Heart right ventricle (tissue), 16 donors: ENCODE measurements at regions not wholly inside any gene's neighbourhood (a gene's known extent, or its start where the extent isn't known, plus 50 kb on each side); places are given as distances from the start of the nearest gene placed in this dataset.

Experiments
- ATAC-seq, 8 donors: fragments of 200-7000 bp; cut with Tn5 transposase; one replicate each; pipeline ENCODE4 v1.9.1; 2020; ENCODE audit warnings: mild to moderate bottlenecking in 8 of 8, moderate library complexity in 8 of 8, moderate number of reproducible peaks in 1 of 8
- DNase-seq, 2 donors: peaks; one replicate each; pipeline ENCODE4 v3.0.0-alpha.2; 2020
- H3K27ac ChIP-seq, 10 donors: fragments of 200-600 bp; sonication (generic) in 2 of 10; one replicate each; pipeline versions ENCODE4 v1.5.0 to v1.8.0; 2020 to 2022; ENCODE audit warnings: mild to moderate bottlenecking in 3 of 10
- H3K27me3 ChIP-seq, 7 donors: fragments of 200-600 bp; one replicate each; pipeline ENCODE4 v1.8.0; 2021 to 2022; ENCODE audit warnings: mild to moderate bottlenecking in 2 of 7
- H3K36me3 ChIP-seq, 9 donors: fragments of 200-600 bp; sonication (generic) in 1 of 9; one replicate each; pipeline versions ENCODE4 v1.5.0 to v1.8.0; 2020 to 2022; ENCODE audit warnings: mild to moderate bottlenecking in 2 of 9
- H3K4me1 ChIP-seq, 9 donors: fragments of 200-600 bp; sonication (generic) in 1 of 9; one replicate each; pipeline versions ENCODE4 v1.5.0 to v1.8.0; 2020 to 2022; ENCODE audit warnings: mild to moderate bottlenecking in 4 of 9
- H3K4me3 ChIP-seq, 10 donors: fragments of 200-600 bp; sonication (generic) in 2 of 10; one replicate each; pipeline versions ENCODE4 v1.5.0 to v1.8.0; 2020 to 2022; ENCODE audit warnings: mild to moderate bottlenecking in 7 of 10, moderate library complexity in 2 of 10
- H3K9me3 ChIP-seq, 11 donors: fragments of 200-600 bp in 10 of 11; sonication (generic) in 2 of 11; one replicate each; pipeline versions ENCODE4 v1.5.0 to v1.8.0; 2013 to 2022; ENCODE audit warnings: mild to moderate bottlenecking in 2 of 11, control low read depth in 1 of 11, moderate library complexity in 1 of 11
- WGBS, 2 donors: extraction: QIAGEN DNeasy Blood & Tissue Kit; methylation state at CpG; one replicate each; pipeline ENCODE4 v1.1.7; 2013; ENCODE audit warnings: inconsistent platforms in 1 of 2; 5-methylcytosine and 5-hydroxymethylcytosine counted together
- intact Hi-C, 10 donors: fragments of 100-400 bp; cut with DNase I; formaldehyde crosslinking; loops; one replicate each; pipeline versions ENCODE4 v1.11.1 to v1.14.2; 2022
- TF ChIP-seq, protein P1 (sequence below), 9 donors: fragments of 200-600 bp; sonication (generic) in 2 of 9; IDR thresholded peaks; one replicate each; pipeline versions ENCODE4 v1.5.0 to v1.8.0; 2021 to 2022; ENCODE audit warnings: antibody characterized with exemption in 9 of 9, mild to moderate bottlenecking in 5 of 9, moderate library complexity in 1 of 9
- donor health status: Arrhythmogenic right ventricular cardiomyopathy.
- donor health status: ischemic (EF 13 %, LVEDD 7.1; RV severe dilation, severe dysfunction).
- donor health status: healthy with polysubstance abuse.
- donor health status: DM: no; HTN: yes; CAD: no.
- donor health status: DM: no; HTN: no; CAD: no.
- donor health status: ischemic (EF 25% LVEDD 6.9; RV normal size, moderate dysfunction).
- donor health status: ischemic (EF 25% LVEDD 5.7; RV mildly dilated, moderate dysfunction).
- donor health status: healthy.
- donor health status: DM: yes; HTN: yes; CAD: no.
- donor health status: Ischemic cardiomyopathy.
- donor health status: ischemic (EF 35%, LVEDD 5.7; RV mildly dilated, moderate dysfunction).
- donor health status: nonischemic (EF 11% LVEDD 7.7; RV severe dilation, severe dysfunction).
- donor health status: DM: yes; HTN: yes; CAD: no.
- donor health status: PGD.
- donor health status: ischemic (EF 29% LVEDD 5.4; RV normal size, mild dysfunction).
- donor health status: nonischemic (EF 23%, LVEDD 6.1; RV moderate dilation, normal function).

DNA sequence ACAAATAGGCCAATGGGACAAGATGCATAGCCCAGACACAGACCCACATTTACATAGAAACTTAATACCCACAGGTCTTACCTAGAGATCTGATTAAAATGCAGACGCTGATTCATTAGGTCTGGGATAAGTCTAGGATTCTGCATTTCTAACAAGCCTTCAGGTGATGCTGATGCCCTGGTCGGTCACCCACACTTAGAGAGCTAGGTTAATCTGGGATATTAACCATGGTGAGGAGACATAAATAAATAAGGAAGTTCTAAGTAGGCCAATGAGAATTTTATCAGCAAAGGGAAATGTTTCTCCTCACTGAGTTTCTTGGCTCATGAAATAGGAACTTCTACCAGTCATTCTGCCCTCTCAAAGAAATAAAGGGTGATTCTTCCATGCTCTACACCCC is 120.1 kb downstream of the BMP4 start:
- 93 to 94% methylated on average over 2 of the region's 2 CpGs for WGBS, 2 donors
- Histone ChIP-seq H3K36me3 (no peaks in the 10 kb centered on the region), H3K4me1 (no peaks in the 10 kb centered on the region), H3K9me3 (peaks cover 0 to 26% (median 0%) of the 10 kb centered on the region in 11 donors), H3K27ac (no peak overlapping the region), H3K27me3 (no peaks in the 10 kb centered on the region), H3K4me3 (no peak overlapping the region)
- TF ChIP-seq, protein P1, sequence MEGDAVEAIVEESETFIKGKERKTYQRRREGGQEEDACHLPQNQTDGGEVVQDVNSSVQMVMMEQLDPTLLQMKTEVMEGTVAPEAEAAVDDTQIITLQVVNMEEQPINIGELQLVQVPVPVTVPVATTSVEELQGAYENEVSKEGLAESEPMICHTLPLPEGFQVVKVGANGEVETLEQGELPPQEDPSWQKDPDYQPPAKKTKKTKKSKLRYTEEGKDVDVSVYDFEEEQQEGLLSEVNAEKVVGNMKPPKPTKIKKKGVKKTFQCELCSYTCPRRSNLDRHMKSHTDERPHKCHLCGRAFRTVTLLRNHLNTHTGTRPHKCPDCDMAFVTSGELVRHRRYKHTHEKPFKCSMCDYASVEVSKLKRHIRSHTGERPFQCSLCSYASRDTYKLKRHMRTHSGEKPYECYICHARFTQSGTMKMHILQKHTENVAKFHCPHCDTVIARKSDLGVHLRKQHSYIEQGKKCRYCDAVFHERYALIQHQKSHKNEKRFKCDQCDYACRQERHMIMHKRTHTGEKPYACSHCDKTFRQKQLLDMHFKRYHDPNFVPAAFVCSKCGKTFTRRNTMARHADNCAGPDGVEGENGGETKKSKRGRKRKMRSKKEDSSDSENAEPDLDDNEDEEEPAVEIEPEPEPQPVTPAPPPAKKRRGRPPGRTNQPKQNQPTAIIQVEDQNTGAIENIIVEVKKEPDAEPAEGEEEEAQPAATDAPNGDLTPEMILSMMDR (IDR thresholded peaks at IDR 0.05), result no peak
- ATAC-seq, result no peak
- DNase-seq, result no peak
- intact Hi-C loops, result no loop called here

DNA sequence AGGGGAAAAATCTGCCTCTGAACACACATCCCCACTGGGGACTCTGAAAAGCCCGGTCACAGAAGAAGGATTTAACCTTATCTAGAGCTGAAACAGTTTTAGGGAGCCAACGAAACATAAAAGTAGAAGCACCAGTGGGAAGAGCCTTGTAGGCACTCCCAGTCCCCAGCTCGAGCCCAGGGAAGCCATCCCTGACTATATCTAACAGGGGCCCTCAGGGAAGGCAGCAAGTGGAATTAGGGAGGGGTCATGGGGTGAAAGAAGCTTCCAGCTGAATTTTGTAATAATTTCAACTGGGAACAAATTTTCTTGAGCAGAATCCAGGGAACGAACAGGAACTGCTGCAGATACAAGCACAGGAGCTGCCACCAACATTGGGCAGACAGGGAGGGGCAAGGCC is 127.8 kb downstream of the BMP4 start:
- intact Hi-C loops, result no loop called here
- no peak for ATAC-seq
- Histone ChIP-seq H3K4me3 (no peak overlapping the region), H3K27ac (no peak overlapping the region), H3K9me3 (peaks cover 0 to 29% (median 0%) of the 10 kb centered on the region in 11 donors), H3K27me3 (no peaks in the 10 kb centered on the region), H3K36me3 (no peaks in the 10 kb centered on the region), H3K4me1 (no peaks in the 10 kb centered on the region)
- WGBS, 2 donors, result 60 to 74% methylated on average over 4 of the region's 4 CpGs
- TF ChIP-seq, protein P1 (IDR thresholded peaks at IDR 0.05), result no peak
- DNase-seq, result no peak

DNA sequence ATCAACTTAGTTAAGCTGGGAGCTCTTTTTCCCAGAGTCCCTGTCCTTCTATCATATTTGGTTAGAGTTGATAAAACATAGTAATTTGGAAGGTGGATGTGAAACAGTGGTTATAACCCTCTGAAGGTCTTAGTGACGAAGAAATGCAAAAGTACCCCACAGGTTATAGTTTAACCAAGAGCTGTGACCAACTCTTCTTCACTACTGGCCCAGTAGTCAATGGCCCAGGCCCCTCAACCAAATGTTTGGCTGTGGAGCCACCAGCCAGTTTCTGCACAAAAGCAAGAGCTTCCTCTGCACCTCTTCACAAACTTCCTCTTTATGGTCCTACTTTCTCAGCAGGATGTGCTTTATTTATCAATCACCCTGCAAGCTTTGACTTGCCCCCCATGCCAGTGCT is 132.6 kb downstream of the BMP4 start:
- Histone ChIP-seq H3K4me1 (no peaks in the 10 kb centered on the region), H3K4me3 (no peak overlapping the region), H3K27ac (no peak overlapping the region), H3K27me3 (no peaks in the 10 kb centered on the region), H3K9me3 (peaks cover 0 to 9% (median 0%) of the 10 kb centered on the region in 11 donors), H3K36me3 (no peaks in the 10 kb centered on the region)
- intact Hi-C loops, result no loop called here
- 90 to 91% methylated on average over 1 of the region's 1 CpG for WGBS, 2 donors
- TF ChIP-seq, protein P1 (IDR thresholded peaks at IDR 0.05), result no peak
- no peak for ATAC-seq
- DNase-seq, result no peak

DNA sequence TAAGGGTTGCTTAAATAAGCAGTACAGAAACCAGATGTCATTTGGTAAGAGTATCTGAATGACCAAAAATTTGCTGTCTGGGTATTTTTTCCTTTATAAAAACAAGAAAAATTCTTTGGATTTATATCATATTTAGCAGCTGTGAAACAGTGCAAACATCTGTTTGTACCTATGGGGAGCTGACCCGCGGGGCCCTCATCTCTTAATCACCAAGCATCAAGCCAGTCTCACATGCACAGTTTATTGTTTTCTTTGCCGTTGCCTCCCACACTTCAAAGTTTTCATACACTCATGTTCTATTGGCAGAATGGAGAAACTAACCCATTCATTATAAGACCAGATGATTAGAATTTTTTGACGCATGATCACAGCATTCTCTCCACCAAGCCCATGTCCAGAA is 142.2 kb downstream of the BMP4 start:
- TF ChIP-seq, protein P1 (IDR thresholded peaks at IDR 0.05), result no peak
- 63 to 75% methylated on average over 4 of the region's 4 CpGs for WGBS, 2 donors
- DNase-seq, result no peak
- Histone ChIP-seq H3K27me3 (no peaks in the 10 kb centered on the region), H3K9me3 (peaks cover 0 to 9% (median 0%) of the 10 kb centered on the region in 11 donors), H3K36me3 (no peaks in the 10 kb centered on the region), H3K4me1 (peaks cover 0 to 15% (median 0%) of the 10 kb centered on the region in 9 donors), H3K27ac (no peak overlapping the region), H3K4me3 (no peak overlapping the region)
- intact Hi-C loops, result loop anchor here in 1 of 10 donors (10.0 kb wide), 1 partner anchor 140 kb away; the partner anchor contains the start of gene BMP4
- ATAC-seq, result peak in 3 of 8 donors; percentile 8 to 51 (median 17)
